HG02885 (cell line): ENCODE measurements at regions not wholly inside any gene's neighbourhood (a gene's known extent, or its start where the extent isn't known, plus 50 kb on each side); places are given as distances from the start of the nearest gene placed in this dataset.

Source experiments
- ATAC-seq: cut with Tn5 transposase; IDR thresholded peaks from one replicate; pipeline ENCODE4 v1.9.1; 2021; ENCODE audit warnings: mild to moderate bottlenecking; ENCODE audit not compliant: unreplicated experiment, poor library complexity

DNA sequence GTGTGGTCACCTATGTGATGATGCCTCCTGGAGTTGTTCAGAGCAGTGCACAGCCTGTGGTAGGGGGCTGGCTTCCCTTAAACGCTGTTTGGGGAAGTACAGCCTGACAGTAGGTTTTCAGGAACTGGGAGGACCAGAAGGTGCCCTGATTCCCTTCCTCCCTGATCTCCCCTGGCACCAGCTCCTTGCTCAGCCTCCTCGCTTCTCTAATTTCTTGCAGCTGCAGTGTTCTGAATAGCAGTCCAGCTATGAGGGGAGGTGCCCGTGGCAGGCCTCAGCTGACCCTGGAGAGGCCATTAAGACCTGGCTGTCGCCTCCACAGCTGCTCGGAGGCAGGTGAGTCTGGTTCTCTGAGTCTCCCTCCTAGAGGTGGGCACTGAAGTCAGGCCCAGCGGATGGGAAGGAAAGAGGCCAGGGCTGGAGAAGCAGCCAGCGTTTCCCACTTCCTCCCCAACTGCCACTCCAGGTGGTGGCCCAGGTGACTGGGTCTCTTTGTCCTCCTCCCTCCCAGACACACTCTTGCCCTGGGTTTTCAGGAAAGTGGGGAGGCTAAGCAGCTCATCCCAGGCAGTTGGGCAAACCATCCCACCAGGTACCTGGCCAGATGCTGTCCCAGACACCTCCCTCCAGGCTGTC, 52.0 kb upstream of the RPL11 start:
- ATAC-seq = no peak

DNA sequence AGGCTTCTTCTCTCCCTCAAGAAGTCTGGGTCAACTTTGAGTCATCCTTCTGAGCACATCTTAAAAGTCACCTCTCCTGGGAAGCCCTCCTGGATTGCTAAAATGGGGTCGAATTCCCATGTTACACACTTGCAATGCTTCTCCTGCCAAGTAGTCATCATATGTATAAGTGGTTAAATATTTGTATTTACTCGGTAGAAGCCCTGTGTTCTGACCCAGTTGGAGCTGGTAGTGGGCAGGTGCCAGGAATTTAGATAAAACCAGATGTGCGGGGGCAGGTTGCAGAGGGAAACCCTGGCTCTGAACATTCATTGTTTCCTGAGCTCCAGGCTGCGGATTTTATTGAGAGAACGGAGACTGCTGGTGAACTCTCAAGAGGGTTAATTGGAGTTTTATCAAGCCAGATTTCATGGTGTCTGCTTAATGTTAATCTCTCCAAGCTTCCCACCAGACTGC, 52.8 kb upstream of the RPL11 start:
- no peak for ATAC-seq

- no peak for ATAC-seq
These were observed 53.4 kb upstream of the RPL11 start for GRCh38 chr1:23638188-23638619.

DNA sequence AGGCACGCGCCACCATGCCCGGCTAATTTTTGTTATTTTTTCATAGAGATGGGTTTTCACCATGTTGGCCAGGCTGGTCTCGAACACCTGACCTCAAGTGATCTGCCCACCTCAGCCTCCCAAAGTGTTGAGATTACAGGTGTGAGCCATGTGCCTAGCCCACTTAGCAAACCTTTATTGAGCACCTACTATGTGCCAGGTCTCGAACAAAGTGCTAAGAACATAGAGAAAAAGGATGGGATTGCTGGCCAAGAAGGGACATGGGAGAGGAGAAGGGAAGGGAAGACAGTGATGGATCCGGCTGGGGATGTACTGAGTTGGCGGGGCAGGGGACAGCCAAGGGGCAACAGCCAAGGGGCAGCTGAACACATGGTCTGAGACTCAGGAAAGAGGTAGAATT, 55.6 kb upstream of the RPL11 start:
- no peak for ATAC-seq

DNA sequence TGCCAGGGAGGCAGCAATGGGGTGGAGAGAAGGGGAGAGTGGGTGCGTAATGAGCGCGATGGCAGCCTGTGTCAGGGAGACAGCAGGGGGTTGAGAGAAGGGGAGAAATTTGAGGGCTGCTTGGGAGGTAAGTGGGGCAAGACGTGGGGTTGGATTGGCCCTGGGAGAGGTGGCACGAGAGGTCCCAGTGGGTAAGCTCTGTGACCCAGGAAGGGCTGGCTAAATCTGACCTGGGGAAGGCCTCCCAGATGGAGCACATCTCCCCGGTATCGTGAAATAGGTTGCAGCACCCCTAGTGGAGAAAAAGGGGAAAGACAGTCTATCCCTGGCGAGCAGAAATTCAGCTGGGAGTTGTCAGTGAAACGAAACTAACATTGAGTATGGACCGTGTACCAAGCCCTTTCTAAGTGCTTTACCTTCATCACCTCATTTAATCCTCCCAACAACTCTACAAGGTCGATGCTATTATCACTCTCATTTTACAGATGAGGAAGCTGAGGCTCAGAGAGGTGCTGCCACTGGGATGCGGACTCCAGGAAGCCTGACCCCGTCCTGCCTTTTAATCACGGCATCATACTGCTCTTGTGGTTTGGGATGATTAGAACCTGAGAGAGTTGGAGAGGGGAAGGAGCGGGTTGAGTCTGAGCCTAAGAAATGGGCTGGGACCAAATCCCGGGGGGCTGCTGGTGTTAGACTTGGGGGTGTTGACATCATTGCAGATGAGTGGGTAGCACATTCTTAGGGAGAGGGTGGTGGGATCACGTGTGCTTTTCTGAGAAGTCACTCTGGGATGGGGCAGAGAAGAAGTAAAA, 56.6 kb upstream of the RPL11 start:
- no peak for ATAC-seq

GRCh38 chr1:23634518-23634839, 57.1 kb upstream of the RPL11 start:
- ATAC-seq = no peak

- ATAC-seq = no peak
These were observed 59.0 kb upstream of the RPL11 start for GRCh38 chr1:23632479-23633160.

DNA sequence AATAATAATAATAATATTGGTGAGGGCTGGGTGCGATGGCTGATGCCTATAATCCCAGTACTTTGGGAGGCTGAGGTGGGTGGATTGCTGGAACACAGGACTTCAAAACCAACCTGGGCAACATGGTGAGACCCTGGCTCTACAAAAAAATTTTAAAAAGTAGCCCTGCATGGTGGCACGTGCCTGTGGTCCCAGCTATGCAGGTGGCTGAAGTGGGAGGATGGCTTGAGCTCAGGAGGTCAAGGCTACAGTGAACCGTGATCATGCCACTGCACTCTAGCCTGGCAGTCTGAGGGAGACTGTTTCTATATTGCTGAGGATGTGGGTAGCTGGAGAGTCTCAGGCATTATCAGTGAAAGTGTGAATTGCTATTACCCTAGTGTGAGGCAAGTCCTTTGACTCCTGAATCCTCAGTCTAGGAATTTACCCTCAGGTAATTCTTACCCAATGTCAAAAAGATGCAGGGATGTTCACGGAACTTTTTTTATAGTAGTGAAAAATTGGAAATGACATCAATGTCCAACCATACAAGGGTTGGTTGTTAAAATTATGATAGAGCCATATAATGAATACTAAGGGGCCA, 61.8 kb upstream of the RPL11 start:
- no peak for ATAC-seq

DNA sequence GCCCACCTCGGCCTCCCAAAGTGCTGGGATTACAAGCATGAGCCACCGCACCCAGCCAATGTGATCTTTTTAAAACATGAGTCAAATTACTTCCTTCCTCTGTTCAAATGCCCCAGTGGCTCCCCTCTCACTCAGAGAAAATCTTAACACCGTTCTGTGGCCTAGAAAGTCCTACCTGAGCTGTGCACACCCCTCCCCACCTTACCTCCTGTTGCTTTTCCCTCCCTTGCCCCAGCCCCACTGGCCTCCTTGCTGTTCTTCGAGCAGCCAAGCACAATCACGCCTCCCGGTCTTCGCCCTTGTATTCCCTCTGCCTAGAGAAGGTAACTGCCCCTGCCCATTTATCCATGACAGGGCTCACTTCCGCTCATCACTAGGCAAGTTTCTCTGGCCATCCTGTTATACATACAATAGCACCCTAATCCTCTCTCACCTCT, 62.6 kb upstream of the RPL11 start:
- ATAC-seq = no peak

- ATAC-seq = no peak
These were observed 64.4 kb upstream of the RPL11 start for GRCh38 chr1:23627069-23627735.

GRCh38 chr1:23625929-23626535, 65.6 kb upstream of the RPL11 start:
- no peak for ATAC-seq

DNA sequence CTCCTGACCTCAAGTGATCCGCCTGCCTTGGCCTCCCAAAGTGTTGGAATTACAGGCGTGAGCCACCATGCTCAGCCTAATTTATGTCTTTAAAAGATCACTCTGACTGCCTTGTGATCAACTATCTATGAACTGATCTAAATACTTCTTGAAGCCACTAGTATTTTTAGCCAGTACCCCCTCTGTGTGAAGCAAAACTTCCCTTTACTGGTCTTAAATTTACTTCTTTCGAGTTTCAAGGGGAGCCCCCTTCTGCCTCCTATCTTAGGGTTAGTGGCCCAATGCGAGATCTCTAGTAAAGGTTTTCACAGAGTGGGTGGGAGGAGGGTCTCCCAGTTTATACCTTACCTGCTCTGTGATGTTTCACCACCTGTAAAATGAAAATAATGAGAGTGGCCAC, 66.1 kb upstream of the RPL11 start:
- ATAC-seq = no peak

GRCh38 chr1:23624440-23624839, 65.1 kb upstream of the ID3 start:
- ATAC-seq = no peak

GRCh38 chr1:23622284-23622683, 63.0 kb upstream of the ID3 start:
- ATAC-seq = no peak

DNA sequence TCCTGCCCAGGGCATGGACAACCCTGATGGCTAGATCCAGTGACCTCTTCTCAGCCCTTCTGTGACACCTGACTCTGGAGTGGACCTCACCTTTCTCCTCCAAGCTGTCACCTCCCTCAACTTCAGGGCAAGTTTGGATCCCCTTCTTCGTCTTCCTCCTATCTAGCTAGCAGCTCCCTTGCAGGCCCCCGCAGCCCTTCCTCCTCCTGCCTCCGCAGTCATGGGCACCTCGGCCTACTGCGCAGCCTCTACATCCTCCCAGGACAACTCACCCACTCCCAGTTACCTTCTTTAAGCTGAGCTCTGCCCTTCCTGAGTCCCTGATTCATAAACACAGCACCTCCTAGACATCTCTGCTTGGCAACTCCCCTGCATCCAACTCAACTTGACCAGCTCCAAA, 61.3 kb upstream of the ID3 start:
- no peak for ATAC-seq

DNA sequence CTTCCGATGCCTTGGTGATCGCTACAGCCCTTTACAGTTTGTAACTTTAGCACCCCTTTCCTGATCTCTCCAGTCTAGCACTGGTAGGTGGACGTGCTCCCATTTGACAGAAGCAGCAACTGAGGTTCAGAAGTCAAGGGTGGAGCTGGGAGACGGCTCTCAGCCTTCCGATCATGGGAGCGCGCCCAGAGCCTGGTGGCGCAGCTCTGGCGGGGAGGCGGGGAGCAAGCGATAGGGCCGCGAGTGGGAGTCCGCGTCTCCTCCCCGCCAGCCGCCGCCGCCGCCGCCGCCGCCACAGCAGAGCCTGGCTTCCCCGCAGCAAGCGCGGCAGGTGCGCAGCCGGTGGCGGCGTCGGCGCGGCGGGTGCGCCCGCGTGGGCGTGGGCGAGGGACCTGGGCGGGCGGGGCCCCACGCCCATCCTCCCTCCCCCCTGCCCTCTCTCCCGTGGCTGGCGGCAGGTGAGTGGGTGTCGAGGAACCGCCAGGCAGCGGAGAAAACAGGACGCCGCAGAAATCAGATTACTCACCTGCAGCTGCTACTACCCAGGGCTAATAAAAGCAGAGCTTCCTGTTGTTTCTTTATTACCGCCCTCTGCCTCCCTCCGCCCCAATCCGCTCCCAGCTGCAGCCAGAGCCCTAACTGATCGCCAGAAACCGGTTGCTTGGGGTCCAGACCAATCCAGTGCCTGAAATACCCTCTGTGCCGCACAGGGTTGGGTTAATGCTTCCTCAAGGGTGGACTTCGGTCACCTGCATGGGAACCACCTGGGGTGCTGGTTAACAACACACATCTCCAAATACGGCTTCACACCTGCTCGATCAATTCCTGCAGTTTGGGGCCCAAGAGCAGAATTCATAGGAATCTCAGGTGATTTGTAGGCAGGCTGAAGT, 60.2 kb upstream of the ID3 start:
- peak; percentile 75 for ATAC-seq

- ATAC-seq = no peak
These were observed 59.3 kb upstream of the ID3 start for GRCh38 chr1:23618586-23619083.

DNA sequence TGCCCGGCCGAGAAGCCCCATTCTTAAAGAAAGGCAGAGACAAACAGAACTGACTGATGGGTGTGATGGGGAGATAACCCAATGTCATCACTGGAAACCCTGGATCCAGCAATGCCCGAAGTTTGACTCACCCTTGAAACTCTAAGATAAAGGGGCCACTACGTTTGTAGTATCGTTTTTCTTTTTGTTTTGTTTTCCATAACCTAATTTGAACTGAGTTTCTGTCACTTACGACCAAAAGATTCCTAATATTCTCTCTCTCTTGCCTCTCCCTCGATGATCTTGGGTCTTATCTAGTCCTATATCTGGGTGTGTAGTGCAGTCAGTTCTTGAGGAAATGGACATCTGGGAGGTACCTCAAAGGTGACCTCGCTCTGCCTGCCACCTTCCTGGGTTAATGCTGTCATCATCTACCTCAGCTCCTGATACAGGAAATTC, 57.8 kb upstream of the ID3 start:
- no peak for ATAC-seq

GRCh38 chr1:23616292-23616824, 57.1 kb upstream of the ID3 start:
- no peak for ATAC-seq
